ENCODE measurements at regions not wholly inside any gene's neighbourhood (a gene's known extent, or its start where the extent isn't known, plus 50 kb on each side); places are given as distances from the start of the nearest gene placed in this dataset.
"Not testable (repeated sequence)": the region's sequence is repeated elsewhere in the genome, so short reads cannot be mapped to it uniquely, and the experiment has no call there.

- peak; percentile 37 for DNase-seq
Measured at GRCh38 chr3:110341047-110341446, 730.6 kb upstream of the NECTIN3 start.

DNA sequence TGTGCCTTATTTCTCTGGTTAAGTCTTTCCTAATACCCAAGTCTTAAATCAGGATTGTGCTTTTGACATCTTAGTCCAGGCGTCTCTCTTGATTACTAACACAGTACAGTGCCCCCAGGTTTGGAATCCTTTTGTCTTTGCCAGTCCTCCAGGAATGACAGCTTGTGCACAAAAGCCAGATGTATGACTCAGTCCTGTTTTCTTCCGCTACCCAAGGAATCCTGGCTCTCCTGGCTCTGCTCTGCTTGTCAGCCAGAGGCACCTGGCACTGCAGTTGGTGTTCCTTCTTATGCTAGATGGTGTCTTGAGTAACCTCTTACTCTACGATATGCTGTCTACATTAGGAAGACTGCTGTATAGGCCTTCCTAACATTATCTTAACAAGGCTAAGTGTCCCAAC lies 728.2 kb upstream of the NECTIN3 start:
- DNase-seq, result peak; percentile 18

GRCh38 chr3:110343945-110344344 lies 727.7 kb upstream of the NECTIN3 start:
- peak; percentile 33 for DNase-seq

- no peak for DNase-seq
Measured at GRCh38 chr3:110344487-110344886, 727.1 kb upstream of the NECTIN3 start.

GRCh38 chr3:110344897-110345767 lies 726.5 kb upstream of the NECTIN3 start:
- DNase-seq, result peak; percentile 14

DNA sequence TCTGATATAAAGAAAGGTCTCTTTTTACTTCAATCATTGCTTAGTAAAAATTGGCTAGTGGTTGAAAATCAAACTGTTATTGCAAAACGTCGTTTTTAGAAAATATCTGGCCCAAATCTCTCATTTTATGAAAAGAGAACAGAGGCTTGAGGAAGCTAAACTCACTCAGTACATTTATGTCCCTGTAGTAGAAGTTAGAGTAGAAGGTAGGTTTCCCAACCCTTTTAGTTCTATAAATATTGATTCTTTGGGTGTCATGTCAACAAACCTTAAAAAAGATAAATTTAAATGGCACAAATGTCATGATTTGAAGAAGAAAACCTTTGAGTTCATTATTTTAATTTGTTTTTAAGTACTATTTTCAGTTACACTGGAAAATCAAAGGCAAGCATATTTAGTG lies 722.3 kb upstream of the NECTIN3 start:
- no peak for DNase-seq

DNA sequence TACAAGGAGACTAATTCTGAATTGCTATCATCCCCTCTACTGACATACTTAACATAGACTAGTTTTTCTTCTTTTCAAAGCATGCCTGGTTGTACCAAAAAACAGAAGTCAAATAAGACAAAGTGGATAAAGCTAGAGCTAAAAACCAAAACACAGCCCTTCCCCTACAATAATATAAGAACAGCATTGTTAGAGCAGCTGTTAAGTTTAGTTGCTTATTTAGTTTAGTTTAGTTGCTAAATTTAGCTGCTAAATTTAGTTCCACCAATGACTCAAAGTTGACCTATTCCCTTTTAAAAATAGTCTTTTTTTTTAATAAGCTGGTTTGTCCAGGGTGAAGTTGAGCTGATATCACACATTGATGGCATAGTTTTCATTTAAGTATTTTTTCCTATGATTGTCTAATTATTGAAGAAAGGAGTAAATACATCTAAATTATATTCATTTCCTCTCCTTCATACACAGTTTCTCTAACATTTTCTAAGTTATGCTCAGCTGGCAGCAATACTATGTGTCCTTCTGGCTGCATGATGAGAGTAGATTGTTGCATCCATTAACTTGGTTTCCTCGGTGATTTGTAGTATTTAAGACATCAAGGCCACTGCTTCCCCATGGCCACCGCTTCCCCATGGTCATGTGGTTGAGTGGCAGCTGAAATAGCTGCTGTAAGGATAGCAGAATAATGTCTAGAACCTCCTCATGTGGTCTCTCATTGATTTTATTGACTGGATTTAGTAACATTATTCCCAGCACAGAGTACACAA lies 718.6 kb upstream of the NECTIN3 start:
- no peak for DNase-seq

DNA sequence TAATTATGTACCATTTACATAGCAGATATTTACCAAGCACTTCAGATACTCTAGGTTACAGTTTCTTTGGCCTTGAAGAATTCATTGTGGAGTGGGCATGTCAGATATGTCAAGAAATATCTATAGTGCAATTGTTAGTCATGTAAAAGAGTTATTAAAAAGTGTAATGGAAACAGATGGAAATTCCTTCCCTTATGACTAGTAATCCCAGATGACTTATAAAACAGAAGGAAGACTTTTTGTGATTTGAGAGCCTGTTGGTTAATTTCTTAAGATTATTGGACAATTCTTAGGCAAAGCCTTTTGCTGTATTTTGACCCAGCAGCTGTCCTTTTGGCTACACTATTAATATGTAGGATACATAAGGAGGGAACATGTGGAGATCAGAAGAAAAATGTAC lies 708.9 kb upstream of the NECTIN3 start:
- peak; percentile 54 for DNase-seq

- not testable (repeated sequence) for DNase-seq
Measured at GRCh38 chr3:110367289-110367688, 704.3 kb upstream of the NECTIN3 start.

- DNase-seq, result no peak
Measured at GRCh38 chr3:110375751-110376518, 695.7 kb upstream of the NECTIN3 start.

- DNase-seq, result peak; percentile 44
Measured at GRCh38 chr3:110378481-110378880, 693.1 kb upstream of the NECTIN3 start.

GRCh38 chr3:110381992-110382391 lies 689.6 kb upstream of the NECTIN3 start:
- DNase-seq, result no peak

- DNase-seq, result no peak
Measured at GRCh38 chr3:110383356-110383755, 688.3 kb upstream of the NECTIN3 start.

DNA sequence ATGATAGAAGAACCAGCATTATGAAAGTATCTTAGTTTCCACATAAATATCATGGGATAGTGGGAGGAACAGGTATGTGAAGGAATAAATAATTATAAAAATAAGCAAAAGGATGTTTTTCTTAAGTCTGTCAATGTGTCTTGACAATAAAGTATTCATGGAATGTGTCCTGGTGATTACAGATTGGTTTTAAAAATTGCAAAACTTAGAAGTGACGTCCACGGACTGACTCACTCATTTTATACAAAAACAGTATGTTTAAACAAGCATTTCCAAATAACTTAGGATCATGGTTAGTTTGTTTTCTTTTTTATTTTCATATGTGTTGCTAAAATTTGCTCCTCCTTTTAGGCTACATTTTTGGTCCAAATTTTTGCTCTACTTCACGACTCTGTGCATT lies 687.0 kb upstream of the NECTIN3 start:
- peak; percentile 78 for DNase-seq

DNA sequence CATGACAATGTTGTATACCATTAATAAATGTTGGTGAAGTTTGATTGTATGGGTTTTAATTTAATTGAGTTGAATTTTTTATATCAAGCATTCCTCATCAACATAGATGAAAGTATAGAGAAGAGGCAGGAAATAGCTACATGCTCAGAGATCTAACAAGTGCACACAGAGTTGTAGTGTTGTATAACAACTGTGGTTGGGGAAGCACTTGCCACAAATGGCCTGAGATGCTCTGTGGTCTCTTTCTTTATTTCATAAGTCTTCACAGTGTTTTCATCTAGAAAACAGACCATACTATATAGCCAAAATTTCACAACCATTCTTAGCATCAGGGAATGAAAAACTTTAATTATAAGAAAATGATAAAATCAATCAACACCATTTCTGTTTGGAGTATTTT lies 682.6 kb upstream of the NECTIN3 start:
- no peak for DNase-seq

DNA sequence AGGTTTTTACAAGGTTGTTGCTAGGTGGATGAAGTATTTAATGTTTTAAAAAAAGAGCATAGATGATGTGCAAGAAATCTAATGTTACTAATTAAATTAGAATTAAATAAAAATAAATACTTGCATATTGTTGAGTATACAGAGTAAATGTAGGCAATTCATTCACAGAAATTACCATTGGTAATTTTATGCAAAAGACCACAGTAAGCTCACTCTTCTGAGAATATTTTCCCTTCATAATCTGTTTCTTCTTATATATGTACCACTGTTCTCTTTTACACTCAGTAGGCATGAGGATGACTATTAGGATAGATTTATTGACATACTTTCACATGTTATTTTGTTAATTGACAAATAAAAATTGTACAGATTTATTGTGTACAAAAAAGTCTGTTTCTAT lies 681.2 kb upstream of the NECTIN3 start:
- no peak for DNase-seq

- DNase-seq, result no peak
Measured at GRCh38 chr3:110391042-110391441, 680.6 kb upstream of the NECTIN3 start.

DNA sequence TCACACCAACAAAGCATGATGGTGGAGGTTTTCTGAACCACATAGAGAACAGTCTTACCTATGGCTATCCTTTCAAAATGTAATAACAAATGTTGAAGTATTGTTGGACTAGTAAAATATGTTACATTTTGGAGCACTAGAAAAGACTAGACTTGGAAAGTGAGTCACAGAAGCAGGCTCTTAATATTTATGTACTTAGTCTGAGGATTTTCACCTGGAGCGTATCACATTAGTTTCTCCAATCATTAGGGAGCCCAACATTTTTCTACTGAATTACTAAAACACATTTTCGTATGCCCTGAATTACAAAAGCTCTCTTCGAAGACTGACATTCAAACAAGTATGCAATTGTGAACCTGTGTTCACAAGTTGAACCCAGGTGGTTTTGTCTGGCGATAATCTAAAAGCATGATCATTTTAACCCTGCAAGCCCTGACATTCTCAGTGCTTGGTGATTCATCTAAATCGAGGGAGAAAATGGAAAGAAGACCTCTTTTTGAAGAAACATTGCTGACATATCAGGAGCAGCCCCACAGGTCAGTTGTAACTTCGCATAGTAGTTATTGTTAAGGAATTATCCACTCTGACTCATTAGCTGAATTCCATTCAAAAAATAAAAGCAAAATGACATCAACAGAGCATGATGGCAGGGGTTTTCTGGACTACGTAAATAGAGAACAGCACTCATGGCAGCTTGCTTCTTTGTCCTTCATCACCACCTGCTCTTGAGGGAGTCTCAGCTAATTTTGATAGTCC lies 679.8 kb upstream of the NECTIN3 start:
- no peak for DNase-seq

- no peak for DNase-seq
Measured at GRCh38 chr3:110393941-110394340, 677.7 kb upstream of the NECTIN3 start.

GRCh38 chr3:110397115-110397514 lies 674.5 kb upstream of the NECTIN3 start:
- DNase-seq, result peak; percentile 18

DNA sequence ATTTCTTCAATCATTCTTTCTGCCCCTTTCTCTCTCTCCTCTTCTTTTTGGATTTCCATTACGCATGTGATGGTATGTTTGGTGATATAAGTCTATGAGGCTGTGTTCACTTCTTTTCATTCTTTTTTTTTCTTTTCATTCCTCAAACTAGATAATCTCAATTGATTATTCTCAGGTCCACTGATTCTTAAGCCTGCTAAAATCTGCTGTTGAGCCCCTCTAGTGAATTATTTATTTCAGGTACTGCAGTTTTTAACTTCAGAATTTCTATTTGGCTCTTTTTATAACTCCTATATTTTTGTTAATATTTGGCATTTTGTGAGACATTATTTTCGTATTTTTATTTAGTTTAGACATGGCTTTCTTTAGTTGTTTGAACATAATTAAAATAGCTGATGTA lies 671.3 kb upstream of the NECTIN3 start:
- no peak for DNase-seq

All from fibroblast of skin of scalp (primary cell).